ENCODE measurements at regions not wholly inside any gene's neighbourhood (a gene's known extent, or its start where the extent isn't known, plus 50 kb on each side); places are given as distances from the start of the nearest gene placed in this dataset.

GRCh38 chr16:72384651-72385050 lies 212.7 kb upstream of the PMFBP1 start:
- TF ChIP-seq FOXM1 (IDR thresholded peaks at IDR 0.05; ENCODE audit: borderline replicate concordance, low read depth): no peak
- no peak for TF ChIP-seq NFIC (IDR thresholded peaks at IDR 0.05)
- no peak for TF ChIP-seq ZBTB7A (IDR thresholded peaks at IDR 0.05; ENCODE audit: low read depth)
- TF ChIP-seq TEAD4 (IDR thresholded peaks at IDR 0.05): no peak
- no peak for TF ChIP-seq TCF12 (IDR thresholded peaks at IDR 0.05; ENCODE audit: low read depth)
- no peak for TF ChIP-seq YY1 (IDR thresholded peaks at IDR 0.05; ENCODE audit: low read depth)
- no peak for TF ChIP-seq RAD21 (IDR thresholded peaks at IDR 0.05; ENCODE audit: low read depth)
- TF ChIP-seq CEBPB (IDR thresholded peaks at IDR 0.05): no peak
- TF ChIP-seq EGR1 (IDR thresholded peaks at IDR 0.05): no peak
- no peak for TF ChIP-seq USF1 (IDR thresholded peaks at IDR 0.05)
- TF ChIP-seq CREB1 (IDR thresholded peaks at IDR 0.05; ENCODE audit: low read depth): no peak
- no peak for TF ChIP-seq EP300 (IDR thresholded peaks at IDR 0.05; ENCODE audit: borderline replicate concordance)
- no peak for TF ChIP-seq REST (IDR thresholded peaks at IDR 0.05; ENCODE audit: low read depth)
- TF ChIP-seq TAF1 (IDR thresholded peaks at IDR 0.05; ENCODE audit: low read depth): no peak
- no peak for TF ChIP-seq MAX (IDR thresholded peaks at IDR 0.05)

GRCh38 chr16:72380283-72380682 lies 208.3 kb upstream of the PMFBP1 start:
- TF ChIP-seq CEBPB (IDR thresholded peaks at IDR 0.05) (no peak), MAX (IDR thresholded peaks at IDR 0.05) (no peak), YY1 (IDR thresholded peaks at IDR 0.05; ENCODE audit: low read depth) (no peak)

GRCh38 chr16:72373201-72373600 lies 201.2 kb upstream of the PMFBP1 start:
- no peak for TF ChIP-seq FOXM1 (IDR thresholded peaks at IDR 0.05; ENCODE audit: borderline replicate concordance, low read depth)

- no peak for TF ChIP-seq REST (IDR thresholded peaks at IDR 0.05; ENCODE audit: low read depth)
- no peak for TF ChIP-seq FOXM1 (IDR thresholded peaks at IDR 0.05; ENCODE audit: borderline replicate concordance, low read depth)
- no peak for TF ChIP-seq TEAD4 (IDR thresholded peaks at IDR 0.05)
- TF ChIP-seq CEBPB (IDR thresholded peaks at IDR 0.05): no peak
- TF ChIP-seq EP300 (IDR thresholded peaks at IDR 0.05; ENCODE audit: borderline replicate concordance): no peak
- no peak for TF ChIP-seq NFIC (IDR thresholded peaks at IDR 0.05)
- no peak for TF ChIP-seq TCF12 (IDR thresholded peaks at IDR 0.05; ENCODE audit: low read depth)
- TF ChIP-seq USF1 (IDR thresholded peaks at IDR 0.05): no peak
- no peak for TF ChIP-seq CREB1 (IDR thresholded peaks at IDR 0.05; ENCODE audit: low read depth)
- no peak for TF ChIP-seq YY1 (IDR thresholded peaks at IDR 0.05; ENCODE audit: low read depth)
- no peak for TF ChIP-seq MAX (IDR thresholded peaks at IDR 0.05)
- TF ChIP-seq ZBTB7A (IDR thresholded peaks at IDR 0.05; ENCODE audit: low read depth): no peak
- TF ChIP-seq TAF1 (IDR thresholded peaks at IDR 0.05; ENCODE audit: low read depth): no peak
- TF ChIP-seq EGR1 (IDR thresholded peaks at IDR 0.05): no peak
- TF ChIP-seq RAD21 (IDR thresholded peaks at IDR 0.05; ENCODE audit: low read depth): no peak
Measured at GRCh38 chr16:72372087-72373045, 200.4 kb upstream of the PMFBP1 start.

GRCh38 chr16:72371307-72372086 lies 199.5 kb upstream of the PMFBP1 start:
- TF ChIP-seq RAD21 (IDR thresholded peaks at IDR 0.05; ENCODE audit: low read depth): no peak
- peak; percentile 42; the same call in 1 of the 2 replicates for TF ChIP-seq EP300 (IDR thresholded peaks at IDR 0.05; ENCODE audit: borderline replicate concordance)
- TF ChIP-seq TAF1 (IDR thresholded peaks at IDR 0.05; ENCODE audit: low read depth): no peak
- TF ChIP-seq TEAD4 (IDR thresholded peaks at IDR 0.05): peak; percentile 61
- no peak for TF ChIP-seq USF1 (IDR thresholded peaks at IDR 0.05)
- peak; percentile 69 for TF ChIP-seq NFIC (IDR thresholded peaks at IDR 0.05)
- TF ChIP-seq EGR1 (IDR thresholded peaks at IDR 0.05): no peak
- TF ChIP-seq REST (IDR thresholded peaks at IDR 0.05; ENCODE audit: low read depth): no peak
- TF ChIP-seq FOXM1 (IDR thresholded peaks at IDR 0.05; ENCODE audit: borderline replicate concordance, low read depth): no peak
- TF ChIP-seq CREB1 (IDR thresholded peaks at IDR 0.05; ENCODE audit: low read depth): no peak
- peak; percentile 86 for TF ChIP-seq TCF12 (IDR thresholded peaks at IDR 0.05; ENCODE audit: low read depth)
- no peak for TF ChIP-seq MAX (IDR thresholded peaks at IDR 0.05)
- TF ChIP-seq ZBTB7A (IDR thresholded peaks at IDR 0.05; ENCODE audit: low read depth): no peak
- no peak for TF ChIP-seq YY1 (IDR thresholded peaks at IDR 0.05; ENCODE audit: low read depth)
- peak; percentile 75 for TF ChIP-seq CEBPB (IDR thresholded peaks at IDR 0.05)
